AG04450 (cell line): ENCODE measurements at regions not wholly inside any gene's neighbourhood (a gene's known extent, or its start where the extent isn't known, plus 50 kb on each side); places are given as distances from the start of the nearest gene placed in this dataset.

Experiments used
- CTCF ChIA-PET: fragments of 300-600, 350-600 bp; formaldehyde crosslinking; extraction: SDS; loops from one replicate; lab custom pipeline; 2022; ENCODE audit warnings: antibody characterized with exemption, inconsistent platforms; lab: Charles Lee
- POLR2A ChIA-PET: fragments of 350-600 bp; formaldehyde crosslinking; extraction: SDS; loops from one replicate; lab custom pipeline; 2021; ENCODE audit warnings: antibody characterized with exemption, inconsistent platforms; lab: Yijun Ruan, JAX
- DNase-seq: peaks from one replicate; pipeline ENCODE4 v3.0.0-alpha.2; 2011; ENCODE audit warnings: low read depth, low spot score
- H3K27ac ChIP-seq: one replicate; pipeline ENCODE4 v1.5.1; 2012; ENCODE audit warnings: low read depth, low read length, control low read depth
- H3K27me3 ChIP-seq: one replicate; pipeline ENCODE4 v1.6.0; 2012; ENCODE audit warnings: low read length; ENCODE audit not compliant: control insufficient read depth, insufficient read depth
- H3K4me3 ChIP-seq: 2 replicates; pipeline ENCODE4 v1.5.1; 2011; ENCODE audit warnings: mild to moderate bottlenecking, low read depth, low read length, control low read depth
- H3K9me3 ChIP-seq: 2 replicates; pipeline ENCODE4 v1.5.1; 2012; ENCODE audit warnings: low read length; ENCODE audit not compliant: control insufficient read depth, insufficient read depth
- CTCF ChIP-seq: IDR thresholded peaks from 2 replicates; pipeline ENCODE4 v1.5.1; 2011; ENCODE audit warnings: low read depth, low read length, control low read depth, inconsistent platforms

DNA sequence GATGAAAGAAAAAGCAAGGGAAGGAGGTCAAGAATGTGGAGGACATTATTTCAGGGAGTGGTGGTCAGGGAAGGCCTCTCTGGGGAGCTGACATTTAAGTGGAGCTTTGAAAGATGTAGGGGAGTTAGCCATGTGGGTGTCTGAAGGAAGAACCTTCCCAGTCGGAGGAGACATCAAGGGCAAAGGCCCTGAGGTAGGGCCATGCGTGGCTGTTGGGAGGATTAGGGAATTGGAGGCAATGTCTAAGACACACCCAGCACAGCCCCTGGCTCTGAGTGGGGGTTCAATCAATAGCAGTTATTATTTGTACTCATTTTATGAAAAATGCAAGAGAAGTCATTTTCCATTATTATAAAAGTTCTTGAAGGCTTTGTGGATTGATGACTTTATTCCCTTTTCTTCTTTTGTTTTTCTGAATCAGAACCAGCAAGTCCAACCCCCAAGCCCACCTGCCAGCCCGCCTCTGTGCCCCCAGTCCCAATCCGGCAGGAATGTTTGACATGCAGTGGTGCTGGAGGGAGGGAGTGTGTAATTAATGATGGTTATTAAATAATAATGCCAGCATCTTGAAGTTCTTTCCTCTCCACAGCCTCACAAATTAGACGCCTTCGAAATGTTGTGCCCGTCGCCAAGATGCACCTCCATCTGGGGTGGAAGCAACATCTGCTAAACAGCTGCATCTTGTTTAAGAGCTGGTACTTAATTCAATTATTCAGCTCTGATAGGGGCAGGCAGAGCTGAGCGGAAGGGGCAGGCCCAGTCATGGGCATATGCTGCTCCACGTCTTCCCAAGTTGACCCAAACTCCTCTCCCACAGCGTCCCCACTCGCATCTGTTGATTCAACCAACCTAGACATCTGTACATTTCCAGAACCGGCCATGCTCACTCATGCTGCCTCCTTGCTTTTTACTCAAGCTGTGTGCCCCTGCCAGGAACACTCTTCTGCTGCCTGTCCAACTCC, 81.3 kb upstream of the SIRPA start:
- DNase-seq = no peak

GRCh38 chr20:1813101-1813529, 82.1 kb upstream of the SIRPA start:
- no peaks in the 10 kb centered on the region for H3K27me3 ChIP-seq
- DNase-seq = peak; percentile 90
- ChIA-PET POLR2A (interaction anchor here (0.6 to 1.7 kb wide), 9 partner anchors 8 to 491 kb away, joined by 3 to 17 read pairs (median 4); no protein-coding TSS in a partner anchor), CTCF (interaction anchor here (1.5 to 4.9 kb wide), 4 partner anchors 12 to 87 kb away, joined by 4 to 27 read pairs (median 16); no protein-coding TSS in a partner anchor)
- TF ChIP-seq CTCF = no peak
- no peaks in the 10 kb centered on the region for H3K9me3 ChIP-seq
- H3K27ac ChIP-seq = peak overlapping the region; percentile 78
- no peak overlapping the region for H3K4me3 ChIP-seq

More for the DNA sequence above, 81.3 kb upstream of the SIRPA start:
- no peak overlapping the region for H3K4me3 ChIP-seq
- H3K27ac ChIP-seq = peak overlapping the region; percentile 78
- no peak for TF ChIP-seq CTCF
- no peaks in the 10 kb centered on the region for H3K9me3 ChIP-seq
- H3K27me3 ChIP-seq = no peaks in the 10 kb centered on the region
- POLR2A ChIA-PET = interaction anchor here (0.6 to 1.7 kb wide), 4 partner anchors 9 to 31 kb away, joined by 3 to 17 read pairs (median 8); no protein-coding TSS in a partner anchor
- CTCF ChIA-PET = interaction anchor here (0.7 to 4.9 kb wide), 5 partner anchors 13 to 86 kb away, joined by 3 to 27 read pairs (median 5); no protein-coding TSS in a partner anchor

GRCh38 chr20:1811621-1812498, 83.3 kb upstream of the SIRPA start:
- TF ChIP-seq CTCF = no peak

GRCh38 chr20:1810926-1811620, 84.1 kb upstream of the SIRPA start:
- H3K27ac ChIP-seq = peak overlapping the region; percentile 80
- H3K4me3 ChIP-seq = no peak overlapping the region
- CTCF ChIA-PET = interaction anchor here (0.9 to 4.9 kb wide), 4 partner anchors 10 to 362 kb away, joined by 3 to 27 read pairs (median 16); no protein-coding TSS in a partner anchor
- POLR2A ChIA-PET = interaction anchor here (0.6 kb wide), 2 partner anchors 12 to 44 kb away, joined by 5 to 6 read pairs; no protein-coding TSS in a partner anchor
- H3K27me3 ChIP-seq = no peaks in the 10 kb centered on the region
- TF ChIP-seq CTCF = no peak
- H3K9me3 ChIP-seq = no peaks in the 10 kb centered on the region
- DNase-seq = no peak

More at GRCh38 chr20:1811621-1812498, 83.3 kb upstream of the SIRPA start:
- Histone ChIP-seq H3K27ac (peak overlapping the region; percentile 52), H3K4me3 (no peak overlapping the region), H3K27me3 (no peaks in the 10 kb centered on the region), H3K9me3 (no peaks in the 10 kb centered on the region)
- CTCF ChIA-PET = interaction anchor here (0.5 to 4.9 kb wide), 7 partner anchors 10 to 361 kb away, joined by 3 to 27 read pairs (median 4); no protein-coding TSS in a partner anchor
- POLR2A ChIA-PET = interaction anchor here (0.6 to 1.5 kb wide), 4 partner anchors 9 to 43 kb away, joined by 4 to 6 read pairs (median 5); no protein-coding TSS in a partner anchor
- no peak for DNase-seq
